Activated naive CD4-positive, alpha-beta T cell treated with anti-CD3 and anti-CD28 coated beads, Interleukin-2, amount 10 ng/mL, durations not matched to agents 7 days and 5 days (primary cell): ENCODE measurements at regions not wholly inside any gene's neighbourhood (a gene's known extent, or its start where the extent isn't known, plus 50 kb on each side); places are given as distances from the start of the nearest gene placed in this dataset.
"Not testable (repeated sequence)": the region's sequence is repeated elsewhere in the genome, so short reads cannot be mapped to it uniquely, and the experiment has no call there.

ENCODE experiments used
- CTCF ChIA-PET: fragments of 350-600 bp; sonication (Branson Sonifier 250); formaldehyde crosslinking; loops from one replicate; lab custom pipeline; 2021; ENCODE audit warnings: antibody characterized with exemption; lab: Charles Lee
- DNase-seq: peaks from one replicate; pipeline ENCODE4 v3.0.0-alpha.2; 2020
- H3K27ac Mint-ChIP-seq: one replicate; pipeline ENCODE4 v1.8.0; 2021; ENCODE audit warnings: mild to moderate bottlenecking, moderate library complexity, mixed read lengths
- H3K27me3 Mint-ChIP-seq: one replicate; pipeline ENCODE4 v1.8.0; 2021; ENCODE audit warnings: mild to moderate bottlenecking, mixed read lengths
- H3K36me3 Mint-ChIP-seq: one replicate; pipeline ENCODE4 v1.8.0; 2021; ENCODE audit warnings: mixed read lengths
- H3K4me1 Mint-ChIP-seq: one replicate; pipeline ENCODE4 v1.8.0; 2021; ENCODE audit warnings: mixed read lengths
- H3K4me3 Mint-ChIP-seq: one replicate; pipeline ENCODE4 v1.8.0; 2021; ENCODE audit warnings: mild to moderate bottlenecking, moderate library complexity, mixed read lengths
- H3K9me3 Mint-ChIP-seq: one replicate; pipeline ENCODE4 v1.8.0; 2021; ENCODE audit warnings: mixed read lengths

- Mint-ChIP-seq H3K27ac (no peak overlapping the region), H3K4me1 (no peaks in the 10 kb centered on the region), H3K9me3 (peaks cover 5% of the 10 kb centered on the region), H3K36me3 (no peaks in the 10 kb centered on the region), H3K4me3 (no peak overlapping the region), H3K27me3 (no peaks in the 10 kb centered on the region)
- no peak for DNase-seq
- CTCF ChIA-PET: no interaction called here
Measured at GRCh38 chrX:43269201-43269600, 386.9 kb upstream of the MAOA start.

DNA sequence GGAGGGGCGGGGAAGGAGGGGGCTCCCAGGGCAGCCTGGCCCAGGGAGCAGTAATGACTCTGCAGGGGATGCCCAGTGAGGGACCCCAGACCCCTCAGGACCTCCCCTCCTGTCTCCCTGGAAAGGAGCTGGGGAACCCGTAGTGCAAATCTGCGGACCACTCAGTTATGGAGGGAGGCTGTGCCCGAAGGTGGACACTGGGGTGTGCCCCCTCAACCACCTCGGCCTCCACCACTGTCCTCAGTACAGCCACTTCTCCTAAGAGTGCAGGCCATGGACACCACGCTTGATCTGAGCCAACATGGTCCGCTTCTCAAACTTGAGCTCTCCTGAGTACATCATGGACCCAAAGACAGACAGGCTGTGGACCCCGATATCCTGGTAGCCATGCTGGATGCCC is 378.2 kb upstream of the MAOA start:
- CTCF ChIA-PET: no interaction called here
- Mint-ChIP-seq H3K9me3 (peaks cover 4% of the 10 kb centered on the region), H3K27ac (no peak overlapping the region), H3K27me3 (no peaks in the 10 kb centered on the region), H3K4me3 (no peak overlapping the region), H3K36me3 (no peaks in the 10 kb centered on the region), H3K4me1 (no peaks in the 10 kb centered on the region)
- DNase-seq: no peak

DNA sequence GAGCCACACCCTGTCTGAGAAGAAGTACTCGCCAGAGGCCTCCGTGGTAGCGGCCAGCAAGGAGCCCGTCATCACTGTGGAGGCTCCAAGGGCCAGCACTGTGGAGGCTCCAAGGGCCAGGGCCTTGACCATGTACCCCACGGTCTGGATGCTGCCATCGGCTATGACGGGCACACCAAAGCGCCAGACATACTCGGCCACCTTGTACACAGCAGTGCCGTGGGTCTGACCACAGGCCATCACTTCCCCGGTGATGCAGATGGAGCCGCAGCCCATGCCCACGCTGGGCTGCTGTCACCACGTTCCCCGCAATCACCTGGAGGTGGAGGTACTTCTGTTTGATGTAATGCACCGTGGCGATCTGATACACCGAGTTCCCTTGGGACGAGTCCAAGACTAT is 377.7 kb upstream of the MAOA start:
- Mint-ChIP-seq H3K27me3 (no peaks in the 10 kb centered on the region), H3K36me3 (no peaks in the 10 kb centered on the region), H3K4me3 (no peak overlapping the region), H3K4me1 (no peaks in the 10 kb centered on the region), H3K9me3 (peaks cover 4% of the 10 kb centered on the region), H3K27ac (no peak overlapping the region)
- DNase-seq: no peak
- CTCF ChIA-PET: no interaction called here

- H3K4me1 Mint-ChIP-seq: no peaks in the 10 kb centered on the region
Measured at GRCh38 chrX:43279341-43279808, 376.7 kb upstream of the MAOA start.

DNA sequence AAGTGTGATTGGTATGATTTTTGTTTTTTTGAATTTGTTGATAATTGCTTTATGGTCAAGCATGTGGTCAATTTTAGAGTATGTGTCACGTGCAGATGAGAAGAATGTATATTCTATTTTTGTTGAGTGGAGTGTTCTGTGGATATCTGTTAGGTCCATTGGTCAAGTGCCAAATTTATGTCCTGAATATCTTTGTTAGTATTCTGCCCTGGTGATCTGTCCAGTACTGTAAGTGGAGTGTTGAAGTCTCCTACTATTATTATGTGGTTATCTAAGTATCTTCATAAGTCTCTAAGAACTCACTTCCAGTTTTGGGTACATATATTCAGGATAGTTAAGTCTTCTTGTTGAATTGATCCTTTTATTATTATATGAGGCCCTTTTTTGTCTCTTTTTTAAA is 372.9 kb upstream of the MAOA start:
- Mint-ChIP-seq H3K27me3 (no peaks in the 10 kb centered on the region), H3K4me1 (no peaks in the 10 kb centered on the region), H3K27ac (no peak overlapping the region), H3K36me3 (no peaks in the 10 kb centered on the region), H3K4me3 (no peak overlapping the region), H3K9me3 (peaks cover 2% of the 10 kb centered on the region)
- DNase-seq: no peak
- CTCF ChIA-PET: no interaction called here

More at GRCh38 chrX:43279341-43279808, 376.7 kb upstream of the MAOA start:
- H3K27ac Mint-ChIP-seq: no peak overlapping the region
- H3K36me3 Mint-ChIP-seq: no peaks in the 10 kb centered on the region
- H3K27me3 Mint-ChIP-seq: no peaks in the 10 kb centered on the region
- no peak for DNase-seq
- CTCF ChIA-PET: no interaction called here
- H3K4me3 Mint-ChIP-seq: no peak overlapping the region
- peaks cover 4% of the 10 kb centered on the region for H3K9me3 Mint-ChIP-seq

GRCh38 chrX:43311625-43312024 is 344.5 kb upstream of the MAOA start:
- H3K9me3 Mint-ChIP-seq, H3K4me1 Mint-ChIP-seq, H3K27ac Mint-ChIP-seq, CTCF ChIA-PET, H3K36me3 Mint-ChIP-seq, H3K27me3 Mint-ChIP-seq, H3K4me3 Mint-ChIP-seq, DNase-seq: not testable (repeated sequence)

DNA sequence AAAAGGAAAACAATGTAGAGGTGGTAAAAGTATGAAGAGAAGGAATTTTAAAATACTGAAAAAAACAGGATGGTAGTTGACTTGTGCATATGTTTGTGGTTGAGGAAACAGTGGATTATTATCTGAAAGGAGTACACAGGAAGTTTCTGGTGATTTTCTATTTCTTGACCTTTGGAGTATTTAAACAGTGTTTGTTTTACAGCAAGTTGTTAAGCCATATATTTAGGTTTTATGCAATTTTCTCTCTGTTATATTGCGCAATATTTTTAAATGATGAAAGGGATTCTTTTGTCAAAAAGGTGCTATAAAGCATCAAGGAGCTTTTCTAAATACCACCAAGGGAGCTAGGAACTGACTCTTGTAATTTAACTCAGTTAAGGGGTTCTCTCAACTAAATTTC is 343.1 kb upstream of the MAOA start:
- CTCF ChIA-PET: no interaction called here
- Mint-ChIP-seq H3K9me3 (no peaks in the 10 kb centered on the region), H3K36me3 (no peaks in the 10 kb centered on the region), H3K4me1 (no peaks in the 10 kb centered on the region), H3K4me3 (no peak overlapping the region), H3K27me3 (no peaks in the 10 kb centered on the region), H3K27ac (no peak overlapping the region)
- no peak for DNase-seq

DNA sequence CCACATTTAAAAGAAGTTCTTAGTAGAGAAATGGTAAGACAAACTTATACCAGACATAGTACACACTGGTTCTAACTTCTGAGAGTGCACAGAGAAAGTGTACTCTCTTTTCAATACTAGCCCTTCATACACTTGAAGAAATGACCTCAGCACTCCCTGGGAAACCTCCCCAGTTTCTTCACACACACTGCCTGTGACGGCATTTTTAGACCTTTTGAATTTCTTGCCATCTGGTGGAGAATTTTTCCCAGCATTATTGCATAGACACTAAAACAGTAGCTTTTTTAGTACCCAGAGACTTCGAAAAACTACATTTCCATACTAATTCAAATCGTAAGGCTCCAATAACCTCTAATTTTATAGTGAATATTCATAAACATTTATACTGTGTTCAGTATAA is 341.6 kb upstream of the MAOA start:
- CTCF ChIA-PET: no interaction called here
- H3K36me3 Mint-ChIP-seq: no peaks in the 10 kb centered on the region
- H3K4me1 Mint-ChIP-seq: no peaks in the 10 kb centered on the region
- no peak for DNase-seq
- no peak overlapping the region for H3K27ac Mint-ChIP-seq
- H3K27me3 Mint-ChIP-seq: no peaks in the 10 kb centered on the region
- H3K9me3 Mint-ChIP-seq: no peaks in the 10 kb centered on the region
- H3K4me3 Mint-ChIP-seq: no peak overlapping the region

GRCh38 chrX:43315622-43316021 is 340.5 kb upstream of the MAOA start:
- H3K4me1 Mint-ChIP-seq: no peaks in the 10 kb centered on the region
- no peak overlapping the region for H3K4me3 Mint-ChIP-seq
- CTCF ChIA-PET: no interaction called here
- H3K27me3 Mint-ChIP-seq: no peaks in the 10 kb centered on the region
- H3K9me3 Mint-ChIP-seq: no peaks in the 10 kb centered on the region
- no peak for DNase-seq
- no peak overlapping the region for H3K27ac Mint-ChIP-seq
- no peaks in the 10 kb centered on the region for H3K36me3 Mint-ChIP-seq

- DNase-seq: no peak
- Mint-ChIP-seq H3K27ac (no peak overlapping the region), H3K4me1 (no peaks in the 10 kb centered on the region), H3K27me3 (no peaks in the 10 kb centered on the region), H3K4me3 (no peak overlapping the region), H3K36me3 (no peaks in the 10 kb centered on the region), H3K9me3 (no peaks in the 10 kb centered on the region)
- CTCF ChIA-PET: no interaction called here
Measured at GRCh38 chrX:43316146-43316545, 340.0 kb upstream of the MAOA start.

GRCh38 chrX:43317378-43317777 is 338.7 kb upstream of the MAOA start:
- no peaks in the 10 kb centered on the region for H3K27me3 Mint-ChIP-seq
- H3K27ac Mint-ChIP-seq: no peak overlapping the region
- no peaks in the 10 kb centered on the region for H3K9me3 Mint-ChIP-seq
- no peak for DNase-seq
- no peaks in the 10 kb centered on the region for H3K4me1 Mint-ChIP-seq
- H3K4me3 Mint-ChIP-seq: no peak overlapping the region
- CTCF ChIA-PET: no interaction called here
- H3K36me3 Mint-ChIP-seq: no peaks in the 10 kb centered on the region

DNA sequence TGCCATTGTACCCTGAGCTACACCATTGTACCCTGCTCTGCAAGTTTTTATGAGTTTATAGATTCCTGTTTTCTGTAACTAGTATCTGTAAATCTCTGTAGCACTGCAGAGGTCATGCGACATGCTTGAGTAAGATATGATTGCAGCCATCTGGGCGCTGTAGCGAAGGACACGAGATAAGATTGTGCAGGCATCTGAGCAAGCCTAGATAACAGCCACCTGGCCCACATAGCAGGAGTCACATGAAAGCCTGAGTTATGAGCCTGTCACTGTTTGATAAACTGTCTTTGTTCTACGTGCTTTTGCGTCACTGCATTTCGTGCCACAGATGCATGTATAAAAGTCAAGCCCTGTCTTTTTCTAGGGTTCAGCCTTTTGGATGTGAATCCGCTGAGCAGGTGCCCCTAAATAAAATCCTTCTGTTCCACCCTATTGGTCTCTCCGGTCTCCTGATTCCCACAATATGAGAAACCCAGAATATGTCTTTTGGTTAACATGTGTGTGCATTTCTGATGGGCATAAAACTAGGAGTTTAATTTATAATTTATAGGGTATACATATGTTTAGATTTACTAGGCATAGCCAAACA is 327.6 kb upstream of the MAOA start:
- CTCF ChIA-PET: no interaction called here
- Mint-ChIP-seq H3K9me3 (peaks cover 16% of the 10 kb centered on the region), H3K36me3 (no peaks in the 10 kb centered on the region), H3K4me3 (no peak overlapping the region), H3K27me3 (no peaks in the 10 kb centered on the region), H3K27ac (no peak overlapping the region), H3K4me1 (no peaks in the 10 kb centered on the region)
- DNase-seq: no peak

DNA sequence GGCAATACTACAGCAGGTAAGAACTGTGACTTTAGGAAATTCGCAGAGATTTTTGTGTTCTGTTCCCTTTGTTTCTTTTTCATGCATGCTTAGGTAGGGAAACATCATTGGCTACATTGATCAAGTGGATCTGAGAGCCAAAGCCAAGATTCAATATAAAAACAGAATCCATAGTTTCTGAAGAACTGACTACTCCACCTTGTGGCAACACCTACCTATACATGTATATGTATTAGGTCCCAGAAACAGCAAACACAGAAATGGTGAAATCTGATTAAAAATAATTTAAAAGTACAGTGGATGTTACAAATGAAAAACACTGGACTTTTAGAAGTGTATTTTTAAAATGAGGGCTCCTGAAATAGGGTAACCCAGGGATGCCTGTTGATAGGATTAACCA is 322.6 kb upstream of the MAOA start:
- H3K4me3 Mint-ChIP-seq: no peak overlapping the region
- no peak for DNase-seq
- H3K36me3 Mint-ChIP-seq: no peaks in the 10 kb centered on the region
- no peaks in the 10 kb centered on the region for H3K27me3 Mint-ChIP-seq
- CTCF ChIA-PET: no interaction called here
- no peak overlapping the region for H3K27ac Mint-ChIP-seq
- H3K4me1 Mint-ChIP-seq: no peaks in the 10 kb centered on the region
- peaks cover 6% of the 10 kb centered on the region for H3K9me3 Mint-ChIP-seq

DNA sequence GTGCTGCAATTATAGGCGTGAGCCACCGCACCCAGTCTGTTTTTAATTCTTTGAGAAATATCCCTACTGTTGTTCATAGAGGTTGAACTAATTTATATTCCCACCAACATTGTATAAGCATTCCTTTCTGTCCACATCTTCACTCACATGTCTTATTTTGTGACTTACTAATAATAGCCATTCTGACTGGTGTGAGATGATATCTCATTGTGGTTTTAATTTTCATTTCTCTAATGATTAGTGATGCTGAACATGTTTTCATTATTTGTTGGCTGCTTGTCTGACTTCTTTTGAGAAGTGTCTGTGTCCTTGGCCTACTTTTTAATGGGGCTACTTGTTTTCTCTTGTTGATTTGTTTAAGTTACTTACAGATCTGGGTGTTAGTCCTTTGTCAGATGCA is 310.9 kb upstream of the MAOA start:
- no peak for DNase-seq
- CTCF ChIA-PET: no interaction called here
- Mint-ChIP-seq H3K4me3 (no peak overlapping the region), H3K27ac (no peak overlapping the region), H3K36me3 (no peaks in the 10 kb centered on the region), H3K27me3 (no peaks in the 10 kb centered on the region), H3K9me3 (no peaks in the 10 kb centered on the region), H3K4me1 (no peaks in the 10 kb centered on the region)

DNA sequence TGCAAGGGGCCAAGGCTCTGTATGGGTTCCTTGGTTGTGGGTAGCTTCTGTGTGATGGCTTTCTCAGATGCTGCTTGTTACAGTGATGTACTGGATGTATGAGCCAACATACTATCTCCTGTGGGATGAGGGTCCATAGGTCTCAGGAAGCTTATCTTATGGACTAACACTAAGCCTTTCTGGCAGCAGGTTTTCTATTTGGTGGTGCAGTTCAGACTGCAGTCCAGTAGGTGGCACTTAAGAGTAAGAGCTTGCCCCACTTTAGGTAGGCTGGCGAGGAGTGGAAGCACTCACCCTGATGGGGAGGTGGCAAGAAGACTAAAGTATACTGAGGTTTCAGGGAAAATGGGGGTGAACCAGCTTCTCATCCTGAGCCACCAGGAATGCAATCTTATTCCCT is 306.7 kb upstream of the MAOA start:
- Mint-ChIP-seq H3K27ac (no peak overlapping the region), H3K9me3 (no peaks in the 10 kb centered on the region), H3K4me1 (no peaks in the 10 kb centered on the region), H3K27me3 (no peaks in the 10 kb centered on the region), H3K36me3 (no peaks in the 10 kb centered on the region), H3K4me3 (no peak overlapping the region)
- peak; percentile 43 for DNase-seq
- CTCF ChIA-PET: interaction anchor here (1.1 to 2.3 kb wide), 2 partner anchors 207 to 401 kb away, joined by 3 to 16 read pairs; no protein-coding TSS in a partner anchor

DNA sequence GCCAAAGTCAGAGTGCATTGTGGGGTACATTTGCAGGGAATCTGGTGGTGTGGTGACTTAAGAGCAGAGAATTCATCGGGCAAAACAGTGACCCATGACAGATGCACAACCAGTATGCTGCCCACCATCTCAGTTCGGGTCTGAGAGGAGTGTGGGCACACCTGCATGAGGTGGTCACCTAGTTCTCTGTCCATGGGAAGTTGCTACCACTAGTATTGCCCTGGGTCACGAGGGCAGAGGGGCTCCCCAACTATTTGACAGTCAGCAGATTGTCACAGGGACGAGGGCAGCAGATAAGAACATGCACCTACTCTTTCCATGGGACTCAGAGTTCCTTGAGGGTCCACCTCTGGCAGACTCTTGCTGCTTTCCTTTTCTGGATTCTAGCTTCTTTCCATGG is 305.2 kb upstream of the MAOA start:
- H3K9me3 Mint-ChIP-seq: no peaks in the 10 kb centered on the region
- CTCF ChIA-PET: no interaction called here
- DNase-seq: no peak
- H3K4me1 Mint-ChIP-seq: no peaks in the 10 kb centered on the region
- H3K27ac Mint-ChIP-seq: no peak overlapping the region
- no peaks in the 10 kb centered on the region for H3K27me3 Mint-ChIP-seq
- H3K4me3 Mint-ChIP-seq: no peak overlapping the region
- H3K36me3 Mint-ChIP-seq: no peaks in the 10 kb centered on the region
